ENCODE measurements at regions not wholly inside any gene's neighbourhood (a gene's known extent, or its start where the extent isn't known, plus 50 kb on each side); places are given as distances from the start of the nearest gene placed in this dataset.

- DNase-seq (ENCODE audit: low spot score), result no peak
- Histone ChIP-seq H3K4me1 (ENCODE audit: insufficient read depth, low read length, poor library complexity, severe bottlenecking) (no peaks in the 10 kb centered on the region), H3K36me3 (ENCODE audit: insufficient read depth, low read length, poor library complexity, severe bottlenecking) (no peaks in the 10 kb centered on the region), H3K9me3 (ENCODE audit: low read depth, low read length, poor library complexity, severe bottlenecking) (no peaks in the 10 kb centered on the region), H3K4me3 (ENCODE audit: low read depth, low read length, poor library complexity, severe bottlenecking) (no peak overlapping the region), H3K27me3 (replicated peaks; ENCODE audit: insufficient read depth, low read depth, low read length, poor library complexity) (no peaks in the 10 kb centered on the region), H3K27ac (ENCODE audit: low read depth, low read length, poor library complexity, severe bottlenecking) (no peak overlapping the region)
- POLR2A ChIA-PET (ENCODE audit: low non-redundant PET), result interaction anchor here (0.7 kb wide), 1 partner anchor 9 kb away, joined by 3 read pairs; no protein-coding TSS in a partner anchor
- intact Hi-C loops (cut with micrococcal nuclease; ENCODE audit: unreplicated experiment), result no loop called here
- no TSS peak for BruUV-seq (replicated peaks)
- no peak for TF ChIP-seq CTCF (conservative IDR thresholded peaks at IDR 0.05; ENCODE audit: low read depth, low read length)
- no peak for TF ChIP-seq EZH2 (IDR thresholded peaks at IDR 0.05; ENCODE audit: borderline replicate concordance, low read depth, low read length, poor library complexity, severe bottlenecking)
- CTCF ChIA-PET, result no interaction called here
Observed at GRCh38 chr1:232507571-232507970, 122.4 kb downstream of the SIPA1L2 start.

DNA sequence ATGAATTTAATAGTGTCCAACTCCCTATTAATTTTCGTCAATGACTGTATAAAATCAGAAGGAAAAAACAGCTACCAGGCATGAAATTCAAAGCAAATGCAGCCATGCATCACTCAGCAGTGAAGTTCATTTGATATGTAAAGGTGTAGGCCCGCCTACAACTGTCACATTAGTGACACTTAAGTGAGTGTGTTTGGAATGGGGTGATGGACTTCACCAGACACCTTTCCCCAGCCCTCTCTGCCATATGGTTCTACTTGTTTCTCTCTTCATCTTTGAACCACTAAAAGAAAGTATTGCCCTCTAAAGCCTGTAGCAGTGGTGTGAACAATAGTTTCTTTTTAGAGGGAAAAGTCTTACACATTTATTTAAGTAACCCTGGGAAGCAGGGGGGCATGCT is 124.0 kb downstream of the SIPA1L2 start:
- CTCF ChIA-PET, result no interaction called here

GRCh38 chr1:232504651-232505050 is 125.3 kb downstream of the SIPA1L2 start:
- CTCF ChIA-PET, result no interaction called here
- Histone ChIP-seq H3K4me3 (ENCODE audit: low read depth, low read length, poor library complexity, severe bottlenecking) (no peak overlapping the region), H3K9me3 (ENCODE audit: low read depth, low read length, poor library complexity, severe bottlenecking) (no peaks in the 10 kb centered on the region), H3K4me1 (ENCODE audit: insufficient read depth, low read length, poor library complexity, severe bottlenecking) (no peaks in the 10 kb centered on the region), H3K27ac (ENCODE audit: low read depth, low read length, poor library complexity, severe bottlenecking) (no peak overlapping the region), H3K27me3 (replicated peaks; ENCODE audit: insufficient read depth, low read depth, low read length, poor library complexity) (no peaks in the 10 kb centered on the region), H3K36me3 (ENCODE audit: insufficient read depth, low read length, poor library complexity, severe bottlenecking) (no peaks in the 10 kb centered on the region)
- DNase-seq (ENCODE audit: low spot score), result no peak
- no peak for TF ChIP-seq CTCF (conservative IDR thresholded peaks at IDR 0.05; ENCODE audit: low read depth, low read length)
- TF ChIP-seq EZH2 (IDR thresholded peaks at IDR 0.05; ENCODE audit: borderline replicate concordance, low read depth, low read length, poor library complexity, severe bottlenecking), result no peak
- BruUV-seq (replicated peaks), result no TSS peak
- POLR2A ChIA-PET (ENCODE audit: low non-redundant PET), result no interaction called here
- intact Hi-C loops (cut with micrococcal nuclease; ENCODE audit: unreplicated experiment), result no loop called here

More for the DNA sequence above, 124.0 kb downstream of the SIPA1L2 start:
- no peak overlapping the region for H3K27ac ChIP-seq (ENCODE audit: low read depth, low read length, poor library complexity, severe bottlenecking)
- TF ChIP-seq CTCF (conservative IDR thresholded peaks at IDR 0.05; ENCODE audit: low read depth, low read length) (no peak), EZH2 (IDR thresholded peaks at IDR 0.05; ENCODE audit: borderline replicate concordance, low read depth, low read length, poor library complexity, severe bottlenecking) (no peak)
- DNase-seq (ENCODE audit: low spot score), result no peak
- H3K4me1 ChIP-seq (ENCODE audit: insufficient read depth, low read length, poor library complexity, severe bottlenecking), result no peaks in the 10 kb centered on the region
- no TSS peak for BruUV-seq (replicated peaks)
- POLR2A ChIA-PET (ENCODE audit: low non-redundant PET), result no interaction called here
- H3K36me3 ChIP-seq (ENCODE audit: insufficient read depth, low read length, poor library complexity, severe bottlenecking), result no peaks in the 10 kb centered on the region
- no peak overlapping the region for H3K4me3 ChIP-seq (ENCODE audit: low read depth, low read length, poor library complexity, severe bottlenecking)
- intact Hi-C loops (cut with micrococcal nuclease; ENCODE audit: unreplicated experiment), result no loop called here
- H3K9me3 ChIP-seq (ENCODE audit: low read depth, low read length, poor library complexity, severe bottlenecking), result no peaks in the 10 kb centered on the region
- no peaks in the 10 kb centered on the region for H3K27me3 ChIP-seq (replicated peaks; ENCODE audit: insufficient read depth, low read depth, low read length, poor library complexity)
